ENCODE measurements at regions not wholly inside any gene's neighbourhood (a gene's known extent, or its start where the extent isn't known, plus 50 kb on each side); places are given as distances from the start of the nearest gene placed in this dataset.

- DNase-seq (ENCODE audit: low spot score): no peak
- H3K4me3 ChIP-seq: no peak overlapping the region
- no peak overlapping the region for H3K27ac ChIP-seq
- TF ChIP-seq CTCF (IDR thresholded peaks at IDR 0.05): no peak
Observed at GRCh38 chr6:14315353-14315752, 197.8 kb downstream of the CD83 start.

GRCh38 chr6:14316651-14317386, 199.2 kb downstream of the CD83 start:
- no peak overlapping the region for H3K27ac ChIP-seq
- no peak for TF ChIP-seq CTCF (IDR thresholded peaks at IDR 0.05)
- no peak overlapping the region for H3K4me3 ChIP-seq
- DNase-seq (ENCODE audit: low spot score): no peak

GRCh38 chr6:14317387-14317970, 199.9 kb downstream of the CD83 start:
- no peak for DNase-seq (ENCODE audit: low spot score)
- no peak overlapping the region for H3K4me3 ChIP-seq
- TF ChIP-seq CTCF (IDR thresholded peaks at IDR 0.05): no peak
- H3K27ac ChIP-seq: no peak overlapping the region

- no peak for DNase-seq (ENCODE audit: low spot score)
- H3K4me3 ChIP-seq: no peak overlapping the region
- TF ChIP-seq CTCF (IDR thresholded peaks at IDR 0.05): no peak
- H3K27ac ChIP-seq: no peak overlapping the region
Observed at GRCh38 chr6:14320332-14320731, 202.8 kb downstream of the CD83 start.

- Histone ChIP-seq H3K27ac (no peak overlapping the region), H3K4me3 (no peak overlapping the region)
- TF ChIP-seq CTCF (IDR thresholded peaks at IDR 0.05): no peak
- no peak for DNase-seq (ENCODE audit: low spot score)
Observed at GRCh38 chr6:14321992-14322772, 204.6 kb downstream of the CD83 start.

GRCh38 chr6:14322841-14323240, 205.3 kb downstream of the CD83 start:
- no peak for TF ChIP-seq CTCF (IDR thresholded peaks at IDR 0.05)
- DNase-seq (ENCODE audit: low spot score): no peak
- H3K4me3 ChIP-seq: no peak overlapping the region
- H3K27ac ChIP-seq: no peak overlapping the region

Data from coronary artery (tissue), 2 donors.